ENCODE measurements at regions not wholly inside any gene's neighbourhood (a gene's known extent, or its start where the extent isn't known, plus 50 kb on each side); places are given as distances from the start of the nearest gene placed in this dataset.
"Not testable (repeated sequence)": the region's sequence is repeated elsewhere in the genome, so short reads cannot be mapped to it uniquely, and the experiment has no call there.

DNA sequence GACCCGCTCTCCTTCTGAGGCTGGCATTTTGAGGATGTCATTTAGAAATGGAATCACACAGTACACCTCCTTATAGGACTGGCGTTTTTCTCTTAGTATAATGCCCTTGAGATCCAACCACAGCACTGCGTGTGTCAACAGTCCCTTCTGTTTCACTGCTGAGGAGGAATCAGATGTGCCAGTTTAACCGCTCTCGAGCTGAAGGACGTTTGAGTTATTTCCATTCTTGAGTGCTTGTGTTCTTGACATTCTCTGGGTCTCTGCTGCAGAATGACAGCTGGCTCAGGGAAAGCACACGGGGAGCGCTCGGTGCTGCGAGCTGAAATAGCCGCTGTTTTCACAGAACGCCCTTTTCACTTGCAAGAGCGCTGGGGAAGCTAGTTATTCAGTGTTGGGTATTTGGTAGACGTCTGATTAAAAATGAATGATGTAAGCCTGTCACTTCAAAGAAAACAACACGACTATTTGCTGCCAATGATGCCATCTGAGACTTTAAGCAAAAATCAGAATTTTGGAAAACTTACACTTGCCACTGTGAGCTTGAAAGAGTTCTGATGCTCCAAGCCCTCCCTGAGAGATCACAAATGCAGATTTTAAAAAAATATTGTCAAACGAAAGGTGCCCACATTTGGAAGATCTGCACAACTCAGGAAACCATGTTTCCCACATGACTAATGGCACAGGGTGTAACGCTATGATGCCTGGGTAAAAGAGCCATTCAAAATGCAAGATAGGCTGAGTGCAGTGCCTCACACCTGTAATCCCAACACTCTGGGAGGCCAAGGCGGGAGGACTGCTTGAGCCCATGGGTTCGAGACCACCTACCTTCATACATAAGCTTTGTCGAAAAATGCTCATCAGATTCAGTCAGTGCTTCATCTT, 5358.4 kb upstream of the TPTE start:
- H3K27me3 Mint-ChIP-seq (ENCODE audit: insufficient read depth, low read depth); H3K27ac ChIP-seq; H3K4me3 ChIP-seq; H3K36me3 Mint-ChIP-seq; H3K4me1 ChIP-seq; H2AFZ ChIP-seq (replicated peaks); H3K4me1 Mint-ChIP-seq; H3K4me2 ChIP-seq; DNase-seq (ENCODE audit: low spot score); H3K9me3 ChIP-seq (ENCODE audit: low read depth); H3K27me3 ChIP-seq; H3K79me2 ChIP-seq (ENCODE audit: low read depth); H3K9me3 Mint-ChIP-seq; H3K4me3 Mint-ChIP-seq; H3K27ac Mint-ChIP-seq; H3K9ac ChIP-seq; H3F3A ChIP-seq (ENCODE audit: low read depth); H3K36me3 ChIP-seq; H4K20me1 ChIP-seq (ENCODE audit: low read depth): not testable (repeated sequence)

GRCh38 chr21:5165829-5166228, 5355.6 kb upstream of the TPTE start:
- not testable (repeated sequence) for H3K27ac ChIP-seq; H3K36me3 ChIP-seq; H3K9me3 ChIP-seq (ENCODE audit: low read depth); H3K4me3 Mint-ChIP-seq; H3K4me1 Mint-ChIP-seq; H2AFZ ChIP-seq (replicated peaks); H3K4me3 ChIP-seq; H3K79me2 ChIP-seq (ENCODE audit: low read depth); H3F3A ChIP-seq (ENCODE audit: low read depth); DNase-seq (ENCODE audit: low spot score); H3K4me2 ChIP-seq; H3K27me3 ChIP-seq; H4K20me1 ChIP-seq (ENCODE audit: low read depth); H3K4me1 ChIP-seq; H3K27me3 Mint-ChIP-seq (ENCODE audit: insufficient read depth, low read depth); H3K9me3 Mint-ChIP-seq; H3K27ac Mint-ChIP-seq; H3K9ac ChIP-seq; H3K36me3 Mint-ChIP-seq

Measured in neural progenitor cell (in vitro differentiated cells).